ENCODE measurements at regions not wholly inside any gene's neighbourhood (a gene's known extent, or its start where the extent isn't known, plus 50 kb on each side); places are given as distances from the start of the nearest gene placed in this dataset.
"Not testable (repeated sequence)": the region's sequence is repeated elsewhere in the genome, so short reads cannot be mapped to it uniquely, and the experiment has no call there.

GRCh38 chrX:63209128-63209527 is 142.0 kb downstream of the SPIN4 start:
- POLR2A ChIA-PET (ENCODE audit: partially characterized antibody): not testable (repeated sequence)

GRCh38 chrX:63204266-63205074 is 146.7 kb downstream of the SPIN4 start:
- H4K5ac ChIP-seq (ENCODE audit: insufficient read length, low read depth, low read length); H2BK12ac ChIP-seq (ENCODE audit: low read depth, low read length); H3K4me3 ChIP-seq (ENCODE audit: extremely low read depth in 1 of 4, insufficient read depth in 2 of 4, low read depth in 3 of 4, low read length in 4 of 4); H3K4ac ChIP-seq (replicated peaks; ENCODE audit: insufficient read length, low read depth, low read length); H2BK5ac ChIP-seq (ENCODE audit: low read depth, low read length); H3K56ac ChIP-seq (replicated peaks; ENCODE audit: insufficient read length, low read depth, low read length); POLR2A ChIA-PET (ENCODE audit: partially characterized antibody); H2BK20ac ChIP-seq (ENCODE audit: low read length); H3K14ac ChIP-seq (ENCODE audit: insufficient read length); H3K23me2 ChIP-seq (ENCODE audit: low read depth, low read length); H3K27me3 ChIP-seq (replicated peaks in 1 of 4; ENCODE audit: control insufficient read depth in 3 of 4, extremely low read depth in 1 of 4, insufficient read depth in 3 of 4, low read length in 3 of 4); H3K18ac ChIP-seq (ENCODE audit: extremely low read depth, low read length); H3K79me1 ChIP-seq (ENCODE audit: low read depth, low read length); H3K36me3 ChIP-seq (ENCODE audit: control insufficient read depth in 2 of 4, insufficient read depth in 4 of 4, low read length in 3 of 4); H3K9ac ChIP-seq (replicated peaks in 1 of 4; ENCODE audit: extremely low read depth in 1 of 4, low read depth in 3 of 4, low read length in 3 of 4); H2BK15ac ChIP-seq (ENCODE audit: low read length); H3K4me1 ChIP-seq (replicated peaks in 1 of 4; ENCODE audit: control insufficient read depth in 3 of 4, insufficient read depth in 4 of 4, low read length in 3 of 4); H2BK120ac ChIP-seq (replicated peaks; ENCODE audit: low read depth, low read length); H3K9me3 ChIP-seq (ENCODE audit: insufficient read depth in 2 of 2, low read depth in 1 of 2, low read length in 1 of 2); H2AFZ ChIP-seq (ENCODE audit: low read length); DNase-seq (ENCODE audit: low read depth in 1 of 2, low spot score in 2 of 2); H3K23ac ChIP-seq (ENCODE audit: insufficient read length); H4K20me1 ChIP-seq (replicated peaks in 1 of 2; ENCODE audit: control insufficient read depth in 1 of 2, insufficient read depth in 2 of 2, low read length in 2 of 2); H2AK5ac ChIP-seq (ENCODE audit: low read depth, low read length); H3K4me2 ChIP-seq (ENCODE audit: insufficient read depth in 1 of 2, low read depth in 2 of 2, low read length in 2 of 2); H4K8ac ChIP-seq (ENCODE audit: extremely low read depth, insufficient read depth, low read length); CTCF ChIA-PET (ENCODE audit: partially characterized antibody); H3K79me2 ChIP-seq (ENCODE audit: control insufficient read depth in 1 of 2, insufficient read depth in 2 of 2, low read length in 2 of 2); H3K27ac ChIP-seq (ENCODE audit: low read depth, low read length); H4K91ac ChIP-seq (replicated peaks; ENCODE audit: insufficient read length, low read length): not testable (repeated sequence)
- peak; percentile 63 for FAIRE-seq
- WGBS, 2 experiments (ENCODE audit: extremely low coverage in 1 of 2, insufficient coverage in 1 of 2, insufficient read length in 1 of 2, insufficient replicate concordance in 2 of 2, low coverage in 1 of 2, low lambda C conversion rate in 2 of 2, missing lambda C conversion rate in 1 of 2): no CpG with 5 or more reads among the region's 7 CpGs

More at GRCh38 chrX:63209128-63209527, 142.0 kb downstream of the SPIN4 start:
- H3K79me1 ChIP-seq (ENCODE audit: low read depth, low read length); H3K27me3 ChIP-seq (replicated peaks in 1 of 4; ENCODE audit: control insufficient read depth in 3 of 4, extremely low read depth in 1 of 4, insufficient read depth in 3 of 4, low read length in 3 of 4); H3K9ac ChIP-seq (replicated peaks in 1 of 4; ENCODE audit: extremely low read depth in 1 of 4, low read depth in 3 of 4, low read length in 3 of 4); H3K23me2 ChIP-seq (ENCODE audit: low read depth, low read length); H2BK12ac ChIP-seq (ENCODE audit: low read depth, low read length); H2AK5ac ChIP-seq (ENCODE audit: low read depth, low read length); H4K5ac ChIP-seq (ENCODE audit: insufficient read length, low read depth, low read length); H4K20me1 ChIP-seq (replicated peaks in 1 of 2; ENCODE audit: control insufficient read depth in 1 of 2, insufficient read depth in 2 of 2, low read length in 2 of 2); H3K18ac ChIP-seq (ENCODE audit: extremely low read depth, low read length); H3K56ac ChIP-seq (replicated peaks; ENCODE audit: insufficient read length, low read depth, low read length); H3K4me3 ChIP-seq (ENCODE audit: extremely low read depth in 1 of 4, insufficient read depth in 2 of 4, low read depth in 3 of 4, low read length in 4 of 4); H3K36me3 ChIP-seq (ENCODE audit: control insufficient read depth in 2 of 4, insufficient read depth in 4 of 4, low read length in 3 of 4); H3K14ac ChIP-seq (ENCODE audit: insufficient read length); H2BK120ac ChIP-seq (replicated peaks; ENCODE audit: low read depth, low read length); H3K79me2 ChIP-seq (ENCODE audit: control insufficient read depth in 1 of 2, insufficient read depth in 2 of 2, low read length in 2 of 2); H3K27ac ChIP-seq (ENCODE audit: low read depth, low read length); H3K4me1 ChIP-seq (replicated peaks in 1 of 4; ENCODE audit: control insufficient read depth in 3 of 4, insufficient read depth in 4 of 4, low read length in 3 of 4); H4K91ac ChIP-seq (replicated peaks; ENCODE audit: insufficient read length, low read length); H2AFZ ChIP-seq (ENCODE audit: low read length); DNase-seq (ENCODE audit: low read depth in 1 of 2, low spot score in 2 of 2); H3K4me2 ChIP-seq (ENCODE audit: insufficient read depth in 1 of 2, low read depth in 2 of 2, low read length in 2 of 2); H3K23ac ChIP-seq (ENCODE audit: insufficient read length); H3K4ac ChIP-seq (replicated peaks; ENCODE audit: insufficient read length, low read depth, low read length); H3K9me3 ChIP-seq (ENCODE audit: insufficient read depth in 2 of 2, low read depth in 1 of 2, low read length in 1 of 2); H2BK20ac ChIP-seq (ENCODE audit: low read length); H4K8ac ChIP-seq (ENCODE audit: extremely low read depth, insufficient read depth, low read length); CTCF ChIA-PET (ENCODE audit: partially characterized antibody); H2BK5ac ChIP-seq (ENCODE audit: low read depth, low read length); H2BK15ac ChIP-seq (ENCODE audit: low read length): not testable (repeated sequence)
- peak; percentile 52 for FAIRE-seq
- WGBS, 2 experiments (ENCODE audit: extremely low coverage in 1 of 2, insufficient coverage in 1 of 2, insufficient read length in 1 of 2, insufficient replicate concordance in 2 of 2, low coverage in 1 of 2, low lambda C conversion rate in 2 of 2, missing lambda C conversion rate in 1 of 2): no CpG with 5 or more reads among the region's 4 CpGs

All from H1 (cell line).